HepG2 (cell line): ENCODE measurements at regions not wholly inside any gene's neighbourhood (a gene's known extent, or its start where the extent isn't known, plus 50 kb on each side); places are given as distances from the start of the nearest gene placed in this dataset.

Source experiments
- ATAC-seq: fragments of 200-7000 bp; cut with Tn5 transposase; 3 replicates; pipeline ENCODE4 v1.9.1; 2020; ENCODE audit warnings: mild to moderate bottlenecking, moderate library complexity
- BruUV-seq: library from RNA; stranded (reverse); fragments of 400-500 nt; replicated peaks from 2 replicates; lab custom pipeline; 2021; lab: Mats Ljungman, UMichigan
- CTCF ChIA-PET: fragments of 300-600 bp; formaldehyde crosslinking; extraction: SDS; loops from one replicate; lab custom pipeline; 2021; ENCODE audit warnings: low total read pairs, inconsistent platforms, low intra/inter-chr PET ratio; lab: Yijun Ruan, JAX
- POLR2A ChIA-PET: fragments of 350-600 bp; sonication (Branson Sonifier 250); formaldehyde crosslinking; loops from one replicate; lab custom pipeline; 2020; ENCODE audit warnings: antibody characterized with exemption, inconsistent platforms; lab: Yijun Ruan, JAX
- DNase-seq: peaks from one replicate; pipeline ENCODE4 v3.0.0-alpha.2; 2015; ENCODE audit warnings: low spot score
- FAIRE-seq: peaks from 3 replicates; lab custom pipeline; 2011; peaks lifted over from hg19 to GRCh38; lab: Jason Lieb, UNC
- H2AFZ ChIP-seq: one replicate; pipeline ENCODE4 v1.6.1; 2011; ENCODE audit warnings: low read length, inconsistent platforms
- H3K27ac ChIP-seq: fragments of 300-600 bp; 3 replicates; pipeline ENCODE4 v1.8.0; 2011; ENCODE audit warnings: mixed run types, mild to moderate bottlenecking, mixed read lengths, low read length, inconsistent platforms; ENCODE audit not compliant: insufficient read depth; ENCODE audit errors: extremely low read length
- H3K27me3 ChIP-seq, 2 experiments: fragments of 200-600 bp in 1 of 2; 2 replicates in 1 of 2; 3 replicates in 1 of 2; pipeline versions ENCODE4 v1.6.0 to v1.8.0; 2011; ENCODE audit warnings: low read length in 2 of 2, mild to moderate bottlenecking in 2 of 2, moderate library complexity in 2 of 2, inconsistent platforms in 1 of 2; ENCODE audit not compliant: insufficient read depth in 2 of 2, control insufficient read depth in 1 of 2
- H3K36me3 ChIP-seq, 2 experiments: fragments of 200-600 bp in 1 of 2; replicated peaks in 1 of 2; 2 replicates in 1 of 2; 3 replicates in 1 of 2; pipeline versions ENCODE4 v1.5.1 to v1.8.0; 2011; ENCODE audit warnings: low read length in 2 of 2, inconsistent platforms in 1 of 2; ENCODE audit not compliant: insufficient read depth in 2 of 2, control insufficient read depth in 1 of 2
- H3K4me1 ChIP-seq: 2 replicates; pipeline ENCODE4 v1.5.1; 2012; ENCODE audit warnings: low read length, inconsistent platforms; ENCODE audit not compliant: insufficient read depth
- H3K4me2 ChIP-seq: 2 replicates; pipeline ENCODE4 v1.6.0; 2011; ENCODE audit warnings: low read depth, low read length, inconsistent platforms
- H3K4me3 ChIP-seq, 3 experiments: fragments of 200-600 bp in 1 of 3; sonication (generic), shearing (Covaris generic) in 1 of 3; replicated peaks in 1 of 3; 2 replicates each; pipeline ENCODE4 v1.5.1; 2011 to 2016; ENCODE audit warnings: low read length in 3 of 3, inconsistent platforms in 2 of 3, low read depth in 2 of 3, mild to moderate bottlenecking in 2 of 3, control low read depth in 1 of 3, mixed read lengths in 1 of 3; ENCODE audit not compliant: insufficient read depth in 1 of 3
- H3K79me2 ChIP-seq: one replicate; pipeline ENCODE4 v1.6.1; 2011; ENCODE audit warnings: low read length, inconsistent platforms; ENCODE audit not compliant: insufficient read depth
- H3K9ac ChIP-seq: 2 replicates; pipeline ENCODE4 v1.6.0; 2011; ENCODE audit warnings: mild to moderate bottlenecking, low read depth, low read length, inconsistent platforms; ENCODE audit not compliant: insufficient read depth
- H3K9me3 ChIP-seq: 2 replicates; pipeline ENCODE4 v1.5.1; 2012; ENCODE audit warnings: mild to moderate bottlenecking, low read length
- H4K20me1 ChIP-seq: 2 replicates; pipeline ENCODE4 v1.6.0; 2011; ENCODE audit warnings: inconsistent platforms, mild to moderate bottlenecking, low read length, moderate library complexity; ENCODE audit not compliant: insufficient read depth
- MNT ChIP-seq: fragments of 450-650 bp; IDR thresholded peaks from 2 replicates; pipeline ENCODE4 v1.6.1; 2016
- TFDP2 ChIP-seq: sonication (generic); formaldehyde crosslinking; IDR thresholded peaks from 2 replicates; pipeline ENCODE4 v1.4.0; 2020; ENCODE audit warnings: missing genetic modification reagents
- WGBS: methylation state at CpG from one replicate; pipeline ENCODE4 v1.1.6; 2017; ENCODE audit warnings: low lambda C conversion rate; 5-methylcytosine and 5-hydroxymethylcytosine counted together
- in situ Hi-C: cut with HindIII; loops from 2 replicates; pipeline ENCODE4 v1.10.0; 2017; ENCODE audit warnings: low pct_unique_long_range_greater_than_20kb; ENCODE audit not compliant: extremely low pct_ligation_motif_present
- intact Hi-C: fragments of 100-400 bp; cut with micrococcal nuclease; formaldehyde crosslinking; loops from one replicate; pipeline ENCODE4 v1.10.0; 2022; ENCODE audit not compliant: unreplicated experiment
- TF ChIP-seq, protein P1 (sequence below): sonication (generic); formaldehyde crosslinking; IDR thresholded peaks from 2 replicates; pipeline ENCODE4 v1.5.0; 2020; ENCODE audit warnings: mild to moderate bottlenecking, missing genetic modification reagents
- TF ChIP-seq, protein P2 (sequence below): sonication (generic); formaldehyde crosslinking; IDR thresholded peaks from 2 replicates; pipeline ENCODE4 v1.4.0; 2020; ENCODE audit warnings: missing genetic modification reagents, borderline replicate concordance

DNA sequence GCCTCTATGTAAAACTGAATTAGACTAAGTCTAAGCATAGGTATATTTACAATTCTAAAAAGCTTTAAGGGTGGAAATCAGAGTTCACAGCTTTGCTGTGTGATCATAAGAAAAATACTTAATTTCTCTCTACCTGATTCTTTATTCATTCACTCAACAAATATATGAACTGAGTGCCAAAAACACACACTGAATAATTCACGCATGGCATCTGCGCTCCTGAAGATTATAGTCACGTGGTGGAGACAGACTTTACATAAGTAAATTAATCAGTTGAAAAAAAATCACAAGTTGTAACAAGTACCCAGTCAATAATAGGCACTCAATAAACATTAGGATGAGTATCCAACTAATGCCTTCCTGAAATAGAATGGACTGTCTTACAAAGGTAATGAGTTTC is 351.6 kb downstream of the METTL4 start:
- WGBS, result 29% methylated on average over 3 of the region's 3 CpGs
- POLR2A ChIA-PET, result no interaction called here
- no peaks in the 10 kb centered on the region for H3K79me2 ChIP-seq
- CTCF ChIA-PET, result no interaction called here
- intact Hi-C loops, result loop anchor here (10.0 kb wide), 1 partner anchor 295 kb away; no protein-coding TSS in a partner anchor
- TF ChIP-seq MNT (peak; percentile 26; the same call in 1 of the 2 replicates), TFDP2 (CRISPR knock-in tag) (no peak)
- TF ChIP-seq, protein P1, sequence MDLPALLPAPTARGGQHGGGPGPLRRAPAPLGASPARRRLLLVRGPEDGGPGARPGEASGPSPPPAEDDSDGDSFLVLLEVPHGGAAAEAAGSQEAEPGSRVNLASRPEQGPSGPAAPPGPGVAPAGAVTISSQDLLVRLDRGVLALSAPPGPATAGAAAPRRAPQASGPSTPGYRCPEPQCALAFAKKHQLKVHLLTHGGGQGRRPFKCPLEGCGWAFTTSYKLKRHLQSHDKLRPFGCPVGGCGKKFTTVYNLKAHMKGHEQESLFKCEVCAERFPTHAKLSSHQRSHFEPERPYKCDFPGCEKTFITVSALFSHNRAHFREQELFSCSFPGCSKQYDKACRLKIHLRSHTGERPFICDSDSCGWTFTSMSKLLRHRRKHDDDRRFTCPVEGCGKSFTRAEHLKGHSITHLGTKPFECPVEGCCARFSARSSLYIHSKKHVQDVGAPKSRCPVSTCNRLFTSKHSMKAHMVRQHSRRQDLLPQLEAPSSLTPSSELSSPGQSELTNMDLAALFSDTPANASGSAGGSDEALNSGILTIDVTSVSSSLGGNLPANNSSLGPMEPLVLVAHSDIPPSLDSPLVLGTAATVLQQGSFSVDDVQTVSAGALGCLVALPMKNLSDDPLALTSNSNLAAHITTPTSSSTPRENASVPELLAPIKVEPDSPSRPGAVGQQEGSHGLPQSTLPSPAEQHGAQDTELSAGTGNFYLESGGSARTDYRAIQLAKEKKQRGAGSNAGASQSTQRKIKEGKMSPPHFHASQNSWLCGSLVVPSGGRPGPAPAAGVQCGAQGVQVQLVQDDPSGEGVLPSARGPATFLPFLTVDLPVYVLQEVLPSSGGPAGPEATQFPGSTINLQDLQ, result no peak
- TF ChIP-seq, protein P2, sequence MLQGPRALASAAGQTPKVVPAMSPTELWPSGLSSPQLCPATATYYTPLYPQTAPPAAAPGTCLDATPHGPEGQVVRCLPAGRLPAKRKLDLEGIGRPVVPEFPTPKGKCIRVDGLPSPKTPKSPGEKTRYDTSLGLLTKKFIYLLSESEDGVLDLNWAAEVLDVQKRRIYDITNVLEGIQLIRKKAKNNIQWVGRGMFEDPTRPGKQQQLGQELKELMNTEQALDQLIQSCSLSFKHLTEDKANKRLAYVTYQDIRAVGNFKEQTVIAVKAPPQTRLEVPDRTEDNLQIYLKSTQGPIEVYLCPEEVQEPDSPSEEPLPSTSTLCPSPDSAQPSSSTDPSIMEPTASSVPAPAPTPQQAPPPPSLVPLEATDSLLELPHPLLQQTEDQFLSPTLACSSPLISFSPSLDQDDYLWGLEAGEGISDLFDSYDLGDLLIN (CRISPR knock-in tag), result no peak
- TF ChIP-seq, all 625 proteins: peak for 1
- H3K9ac ChIP-seq, result no peak overlapping the region
- H3K4me1 ChIP-seq, result no peaks in the 10 kb centered on the region
- DNase-seq, result no peak
- H3K9me3 ChIP-seq, result no peaks in the 10 kb centered on the region
- no peak overlapping the region for H2AFZ ChIP-seq
- H3K27me3 ChIP-seq, result no peaks in the 10 kb centered on the region
- in situ Hi-C loops, result no loop called here
- H3K4me2 ChIP-seq, result no peak overlapping the region
- H3K36me3 ChIP-seq, result no peaks in the 10 kb centered on the region
- no peak for ATAC-seq
- no peak overlapping the region for H3K4me3 ChIP-seq
- FAIRE-seq, result no peak
- no peak overlapping the region for H3K27ac ChIP-seq
- H4K20me1 ChIP-seq, result no peaks in the 10 kb centered on the region
- BruUV-seq, result no TSS peak
